ENCODE measurements at regions not wholly inside any gene's neighbourhood (a gene's known extent, or its start where the extent isn't known, plus 50 kb on each side); places are given as distances from the start of the nearest gene placed in this dataset.

DNA sequence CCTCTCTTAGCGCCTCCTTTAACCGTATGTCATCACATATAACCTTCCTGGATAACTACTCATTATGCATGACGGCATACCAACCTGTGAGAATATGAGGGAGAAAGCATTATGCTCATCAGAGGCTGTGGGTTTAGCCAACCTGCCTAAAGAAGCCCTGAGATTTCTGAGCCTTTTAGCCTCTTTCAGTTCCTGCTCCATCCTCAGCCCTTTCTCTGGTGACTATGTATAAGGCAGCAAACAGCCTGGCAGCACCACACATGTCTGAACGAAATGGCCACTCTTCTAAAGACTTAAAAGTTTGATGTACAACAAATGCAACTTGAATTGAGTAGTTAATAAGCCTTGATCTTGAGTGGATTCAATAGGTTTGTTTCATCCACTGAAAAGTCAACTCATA lies 64.8 kb upstream of the SOX5 start:
- no peak for ATAC-seq
- no TSS peak for BruUV-seq (replicated peaks)
- no peak overlapping the region for H3K9ac ChIP-seq (ENCODE audit: low read length)
- ChIA-PET CTCF (no interaction called here), RAD21 (ENCODE audit: low non-redundant PET in 1 of 2, low total read pairs in 2 of 2, uncharacterized antibody in 2 of 2, unreplicated experiment in 2 of 2) (no interaction called here), POLR2A (no interaction called here)
- TF ChIP-seq SIN3A (IDR thresholded peaks at IDR 0.05; ENCODE audit: low read depth) (no peak), ZNF274 (IDR thresholded peaks at IDR 0.05; ENCODE audit: low read depth, low read length) (no peak), ELF1 (IDR thresholded peaks at IDR 0.05; ENCODE audit: borderline replicate concordance, low read depth) (no peak), SP1 (IDR thresholded peaks at IDR 0.05; ENCODE audit: low read depth) (no peak), EZH2phosphoT487 (IDR thresholded peaks at IDR 0.05; ENCODE audit: borderline replicate concordance) (no peak), YY1 (IDR thresholded peaks at IDR 0.05; ENCODE audit: extremely low read depth, insufficient replicate concordance, low read depth, low read length) (no peak), POLR2AphosphoS5 (IDR thresholded peaks at IDR 0.05; ENCODE audit: low read depth, low read length) (no peak), CBX3 (IDR thresholded peaks at IDR 0.05; ENCODE audit: low read depth) (no peak), EGR1 (IDR thresholded peaks at IDR 0.05; ENCODE audit: low read depth) (no peak), POLR2A (IDR thresholded peaks at IDR 0.05; ENCODE audit: borderline replicate concordance, extremely low read depth, insufficient read depth, insufficient read length) (no peak), FOSL1 (IDR thresholded peaks at IDR 0.05; ENCODE audit: low read depth) (no peak), EZH2 (IDR thresholded peaks at IDR 0.05) (no peak)
- TF ChIP-seq, protein P1, sequence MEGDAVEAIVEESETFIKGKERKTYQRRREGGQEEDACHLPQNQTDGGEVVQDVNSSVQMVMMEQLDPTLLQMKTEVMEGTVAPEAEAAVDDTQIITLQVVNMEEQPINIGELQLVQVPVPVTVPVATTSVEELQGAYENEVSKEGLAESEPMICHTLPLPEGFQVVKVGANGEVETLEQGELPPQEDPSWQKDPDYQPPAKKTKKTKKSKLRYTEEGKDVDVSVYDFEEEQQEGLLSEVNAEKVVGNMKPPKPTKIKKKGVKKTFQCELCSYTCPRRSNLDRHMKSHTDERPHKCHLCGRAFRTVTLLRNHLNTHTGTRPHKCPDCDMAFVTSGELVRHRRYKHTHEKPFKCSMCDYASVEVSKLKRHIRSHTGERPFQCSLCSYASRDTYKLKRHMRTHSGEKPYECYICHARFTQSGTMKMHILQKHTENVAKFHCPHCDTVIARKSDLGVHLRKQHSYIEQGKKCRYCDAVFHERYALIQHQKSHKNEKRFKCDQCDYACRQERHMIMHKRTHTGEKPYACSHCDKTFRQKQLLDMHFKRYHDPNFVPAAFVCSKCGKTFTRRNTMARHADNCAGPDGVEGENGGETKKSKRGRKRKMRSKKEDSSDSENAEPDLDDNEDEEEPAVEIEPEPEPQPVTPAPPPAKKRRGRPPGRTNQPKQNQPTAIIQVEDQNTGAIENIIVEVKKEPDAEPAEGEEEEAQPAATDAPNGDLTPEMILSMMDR (IDR thresholded peaks at IDR 0.05 in 2 of 3, conservative IDR thresholded peaks at IDR 0.05 in 1 of 3; ENCODE audit: borderline replicate concordance in 1 of 3, insufficient read depth in 1 of 3, low read depth in 2 of 3, low read length in 2 of 3): no peak
- TF ChIP-seq, protein P2, sequence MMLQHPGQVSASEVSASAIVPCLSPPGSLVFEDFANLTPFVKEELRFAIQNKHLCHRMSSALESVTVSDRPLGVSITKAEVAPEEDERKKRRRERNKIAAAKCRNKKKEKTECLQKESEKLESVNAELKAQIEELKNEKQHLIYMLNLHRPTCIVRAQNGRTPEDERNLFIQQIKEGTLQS (IDR thresholded peaks at IDR 0.05): no peak
- TF ChIP-seq, protein P3, sequence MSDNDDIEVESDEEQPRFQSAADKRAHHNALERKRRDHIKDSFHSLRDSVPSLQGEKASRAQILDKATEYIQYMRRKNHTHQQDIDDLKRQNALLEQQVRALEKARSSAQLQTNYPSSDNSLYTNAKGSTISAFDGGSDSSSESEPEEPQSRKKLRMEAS (IDR thresholded peaks at IDR 0.05): no peak
- TF ChIP-seq, protein P4, sequence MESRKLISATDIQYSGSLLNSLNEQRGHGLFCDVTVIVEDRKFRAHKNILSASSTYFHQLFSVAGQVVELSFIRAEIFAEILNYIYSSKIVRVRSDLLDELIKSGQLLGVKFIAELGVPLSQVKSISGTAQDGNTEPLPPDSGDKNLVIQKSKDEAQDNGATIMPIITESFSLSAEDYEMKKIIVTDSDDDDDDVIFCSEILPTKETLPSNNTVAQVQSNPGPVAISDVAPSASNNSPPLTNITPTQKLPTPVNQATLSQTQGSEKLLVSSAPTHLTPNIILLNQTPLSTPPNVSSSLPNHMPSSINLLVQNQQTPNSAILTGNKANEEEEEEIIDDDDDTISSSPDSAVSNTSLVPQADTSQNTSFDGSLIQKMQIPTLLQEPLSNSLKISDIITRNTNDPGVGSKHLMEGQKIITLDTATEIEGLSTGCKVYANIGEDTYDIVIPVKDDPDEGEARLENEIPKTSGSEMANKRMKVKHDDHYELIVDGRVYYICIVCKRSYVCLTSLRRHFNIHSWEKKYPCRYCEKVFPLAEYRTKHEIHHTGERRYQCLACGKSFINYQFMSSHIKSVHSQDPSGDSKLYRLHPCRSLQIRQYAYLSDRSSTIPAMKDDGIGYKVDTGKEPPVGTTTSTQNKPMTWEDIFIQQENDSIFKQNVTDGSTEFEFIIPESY (IDR thresholded peaks at IDR 0.05; ENCODE audit: extremely low read depth, insufficient replicate concordance, low read length): no peak
- TF ChIP-seq, protein P5, sequence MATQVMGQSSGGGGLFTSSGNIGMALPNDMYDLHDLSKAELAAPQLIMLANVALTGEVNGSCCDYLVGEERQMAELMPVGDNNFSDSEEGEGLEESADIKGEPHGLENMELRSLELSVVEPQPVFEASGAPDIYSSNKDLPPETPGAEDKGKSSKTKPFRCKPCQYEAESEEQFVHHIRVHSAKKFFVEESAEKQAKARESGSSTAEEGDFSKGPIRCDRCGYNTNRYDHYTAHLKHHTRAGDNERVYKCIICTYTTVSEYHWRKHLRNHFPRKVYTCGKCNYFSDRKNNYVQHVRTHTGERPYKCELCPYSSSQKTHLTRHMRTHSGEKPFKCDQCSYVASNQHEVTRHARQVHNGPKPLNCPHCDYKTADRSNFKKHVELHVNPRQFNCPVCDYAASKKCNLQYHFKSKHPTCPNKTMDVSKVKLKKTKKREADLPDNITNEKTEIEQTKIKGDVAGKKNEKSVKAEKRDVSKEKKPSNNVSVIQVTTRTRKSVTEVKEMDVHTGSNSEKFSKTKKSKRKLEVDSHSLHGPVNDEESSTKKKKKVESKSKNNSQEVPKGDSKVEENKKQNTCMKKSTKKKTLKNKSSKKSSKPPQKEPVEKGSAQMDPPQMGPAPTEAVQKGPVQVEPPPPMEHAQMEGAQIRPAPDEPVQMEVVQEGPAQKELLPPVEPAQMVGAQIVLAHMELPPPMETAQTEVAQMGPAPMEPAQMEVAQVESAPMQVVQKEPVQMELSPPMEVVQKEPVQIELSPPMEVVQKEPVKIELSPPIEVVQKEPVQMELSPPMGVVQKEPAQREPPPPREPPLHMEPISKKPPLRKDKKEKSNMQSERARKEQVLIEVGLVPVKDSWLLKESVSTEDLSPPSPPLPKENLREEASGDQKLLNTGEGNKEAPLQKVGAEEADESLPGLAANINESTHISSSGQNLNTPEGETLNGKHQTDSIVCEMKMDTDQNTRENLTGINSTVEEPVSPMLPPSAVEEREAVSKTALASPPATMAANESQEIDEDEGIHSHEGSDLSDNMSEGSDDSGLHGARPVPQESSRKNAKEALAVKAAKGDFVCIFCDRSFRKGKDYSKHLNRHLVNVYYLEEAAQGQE (IDR thresholded peaks at IDR 0.05; ENCODE audit: low read depth): no peak
- H3K9me3 ChIP-seq (ENCODE audit: control insufficient read depth in 1 of 2, insufficient read depth in 1 of 2, low read depth in 1 of 2, low read length in 2 of 2): peaks cover 12 to 18% of the 10 kb centered on the region in 2 experiments; a peak in 2 of 4 replicates
- no peak overlapping the region for H3K27ac ChIP-seq (ENCODE audit: low read depth, low read length)
- no peak overlapping the region for H3K4me2 ChIP-seq (ENCODE audit: low read length)
- no peaks in the 10 kb centered on the region for H3K27me3 ChIP-seq (ENCODE audit: insufficient read depth, low read length)
- no peak overlapping the region for H3K4me3 ChIP-seq (replicated peaks in 1 of 2; ENCODE audit: low read depth in 1 of 2, low read length in 2 of 2)
- no peaks in the 10 kb centered on the region for H3K36me3 ChIP-seq (ENCODE audit: control insufficient read depth in 1 of 2, insufficient read depth in 2 of 2, low read length in 2 of 2)
- intact Hi-C loops (cut with micrococcal nuclease): no loop called here
- H4K20me1 ChIP-seq (ENCODE audit: insufficient read depth): no peaks in the 10 kb centered on the region
- DNase-seq (ENCODE audit: low read depth, low spot score): no peak
- H3K9me2 ChIP-seq (ENCODE audit: insufficient read depth): no peaks in the 10 kb centered on the region
- H3K79me2 ChIP-seq (ENCODE audit: insufficient read depth, low read length): no peaks in the 10 kb centered on the region
- no peak overlapping the region for H2AFZ ChIP-seq (ENCODE audit: low read depth, low read length, poor library complexity, severe bottlenecking)
- no peaks in the 10 kb centered on the region for H3K4me1 ChIP-seq (ENCODE audit: control insufficient read depth in 1 of 2, insufficient read depth in 2 of 2, low read length in 2 of 2)

All from HCT116 (cell line).